Cardiac fibroblast (primary cell): ENCODE measurements at regions not wholly inside any gene's neighbourhood (a gene's known extent, or its start where the extent isn't known, plus 50 kb on each side); places are given as distances from the start of the nearest gene placed in this dataset.

ENCODE experiments used
- DNase-seq, 2 donors: peaks; one replicate each; pipeline versions ENCODE4 v3.0.0 to v3.0.0-alpha.2; 2010; ENCODE audit warnings: low read depth in 2 of 2
- H3K4me3 ChIP-seq, 2 donors: replicated peaks in 1 of 2; 1 replicate in 1 of 2; 2 replicates in 1 of 2; pipeline ENCODE4 v1.5.1; 2011; ENCODE audit warnings: low read depth in 2 of 2, low read length in 2 of 2, mild to moderate bottlenecking in 2 of 2, moderate library complexity in 1 of 2
- TF ChIP-seq, protein P1 (sequence below): IDR thresholded peaks from one replicate; pipeline ENCODE4 v1.5.1; 2011; ENCODE audit warnings: low read depth, mild to moderate bottlenecking, low read length, inconsistent platforms

DNA sequence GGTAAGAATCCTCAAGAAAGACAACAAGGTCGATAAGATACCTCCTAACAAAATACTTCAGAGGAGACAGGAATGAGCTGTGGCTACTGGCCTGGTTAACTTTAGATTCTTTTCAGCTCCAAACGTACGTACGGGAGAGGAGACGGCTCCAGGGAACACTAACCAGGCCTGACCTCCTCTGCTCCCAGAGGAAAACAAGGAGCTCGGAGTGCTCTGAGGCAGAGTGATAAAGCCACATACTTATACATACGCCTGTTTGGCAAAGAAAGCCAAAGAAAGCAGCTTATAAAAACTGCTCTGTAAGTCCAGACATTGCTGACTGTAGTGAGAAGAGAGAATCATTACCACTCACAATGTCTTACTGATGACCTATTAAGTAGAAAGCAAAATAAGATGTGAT is 263.9 kb downstream of the MZT1 start:
- TF ChIP-seq, protein P1, sequence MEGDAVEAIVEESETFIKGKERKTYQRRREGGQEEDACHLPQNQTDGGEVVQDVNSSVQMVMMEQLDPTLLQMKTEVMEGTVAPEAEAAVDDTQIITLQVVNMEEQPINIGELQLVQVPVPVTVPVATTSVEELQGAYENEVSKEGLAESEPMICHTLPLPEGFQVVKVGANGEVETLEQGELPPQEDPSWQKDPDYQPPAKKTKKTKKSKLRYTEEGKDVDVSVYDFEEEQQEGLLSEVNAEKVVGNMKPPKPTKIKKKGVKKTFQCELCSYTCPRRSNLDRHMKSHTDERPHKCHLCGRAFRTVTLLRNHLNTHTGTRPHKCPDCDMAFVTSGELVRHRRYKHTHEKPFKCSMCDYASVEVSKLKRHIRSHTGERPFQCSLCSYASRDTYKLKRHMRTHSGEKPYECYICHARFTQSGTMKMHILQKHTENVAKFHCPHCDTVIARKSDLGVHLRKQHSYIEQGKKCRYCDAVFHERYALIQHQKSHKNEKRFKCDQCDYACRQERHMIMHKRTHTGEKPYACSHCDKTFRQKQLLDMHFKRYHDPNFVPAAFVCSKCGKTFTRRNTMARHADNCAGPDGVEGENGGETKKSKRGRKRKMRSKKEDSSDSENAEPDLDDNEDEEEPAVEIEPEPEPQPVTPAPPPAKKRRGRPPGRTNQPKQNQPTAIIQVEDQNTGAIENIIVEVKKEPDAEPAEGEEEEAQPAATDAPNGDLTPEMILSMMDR = no peak
- no peak overlapping the region for H3K4me3 ChIP-seq
- DNase-seq = peak; percentile 36 to 37

DNA sequence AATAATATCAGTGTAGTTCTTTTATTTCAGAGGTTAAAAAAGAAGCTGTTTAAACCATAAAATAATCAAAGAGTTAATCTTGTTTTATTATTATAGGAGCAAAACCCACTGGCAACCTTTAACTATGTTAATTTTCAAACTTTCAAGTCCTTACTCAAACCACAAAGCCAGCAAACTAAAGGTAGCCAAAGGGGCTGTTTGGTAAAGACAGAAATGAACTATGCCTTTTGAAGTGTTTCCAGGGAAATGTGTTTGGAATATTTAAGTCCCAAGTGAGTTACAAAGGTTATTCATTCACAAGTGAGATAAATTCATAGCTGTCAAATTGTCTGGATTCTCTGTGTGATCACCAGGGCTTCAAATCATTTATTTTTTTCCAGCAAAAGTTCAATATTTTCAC is 264.7 kb downstream of the MZT1 start:
- TF ChIP-seq, protein P1 = no peak
- DNase-seq = no peak
- H3K4me3 ChIP-seq = no peak overlapping the region

DNA sequence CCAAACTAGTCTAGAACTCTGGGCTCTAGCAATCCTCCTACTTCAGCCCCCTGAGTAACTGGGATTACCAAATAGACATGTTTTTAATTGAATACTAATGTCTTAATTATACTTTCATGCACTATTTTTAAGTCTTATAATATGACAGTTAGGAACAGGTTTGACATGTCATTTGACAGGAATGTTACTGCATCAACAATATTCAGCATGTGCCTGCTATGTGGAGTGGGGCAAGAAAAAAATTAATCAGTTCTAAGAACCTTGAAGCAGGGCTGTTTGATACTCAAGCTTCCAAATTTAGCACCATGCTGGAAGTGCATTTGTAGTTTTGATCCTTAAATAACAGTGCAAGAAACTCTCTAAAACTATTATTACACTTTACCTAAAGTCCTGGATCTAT is 265.3 kb downstream of the MZT1 start:
- H3K4me3 ChIP-seq = no peak overlapping the region
- DNase-seq = no peak
- TF ChIP-seq, protein P1 = no peak

DNA sequence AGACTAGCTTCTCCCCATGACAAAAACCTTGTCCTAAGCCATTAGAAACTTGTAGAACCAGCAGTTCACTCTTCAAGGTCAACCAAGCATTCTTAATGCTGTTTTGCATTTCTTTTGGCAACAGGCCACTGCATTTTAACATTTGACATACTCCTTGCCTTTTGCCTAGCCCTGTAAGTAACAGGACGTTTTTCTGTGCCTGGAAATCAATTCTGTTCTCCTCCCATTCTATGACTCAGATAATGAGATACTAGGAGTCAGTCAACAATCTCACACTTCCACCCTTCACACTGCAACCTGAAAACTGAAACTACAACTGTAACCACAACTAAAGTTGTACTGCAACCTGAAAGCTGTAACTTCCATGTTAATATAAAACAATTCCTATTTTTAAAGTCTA is 268.7 kb downstream of the MZT1 start:
- no peak overlapping the region for H3K4me3 ChIP-seq
- peak; percentile 9 to 17 for DNase-seq
- TF ChIP-seq, protein P1 = no peak

DNA sequence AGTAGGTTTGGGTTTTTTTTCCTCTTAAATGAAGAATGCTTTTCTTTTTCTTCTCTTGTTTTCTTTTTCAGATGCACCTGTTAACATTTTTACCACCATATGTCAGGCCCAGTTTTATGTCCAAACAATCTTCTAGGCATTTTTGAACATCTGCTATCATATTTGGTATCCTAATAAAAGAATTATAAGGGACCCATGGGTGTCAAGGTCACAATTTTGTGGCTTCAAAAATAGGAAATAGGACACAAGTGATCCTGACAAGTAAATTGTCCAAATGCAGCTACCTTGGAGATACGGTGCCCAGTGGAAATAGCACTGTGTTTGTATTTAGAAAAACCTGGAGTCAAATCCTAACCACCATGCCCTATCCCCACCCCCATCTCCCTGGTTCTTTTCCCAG is 270.3 kb downstream of the MZT1 start:
- TF ChIP-seq, protein P1 = no peak
- DNase-seq = no peak
- H3K4me3 ChIP-seq = no peak overlapping the region

DNA sequence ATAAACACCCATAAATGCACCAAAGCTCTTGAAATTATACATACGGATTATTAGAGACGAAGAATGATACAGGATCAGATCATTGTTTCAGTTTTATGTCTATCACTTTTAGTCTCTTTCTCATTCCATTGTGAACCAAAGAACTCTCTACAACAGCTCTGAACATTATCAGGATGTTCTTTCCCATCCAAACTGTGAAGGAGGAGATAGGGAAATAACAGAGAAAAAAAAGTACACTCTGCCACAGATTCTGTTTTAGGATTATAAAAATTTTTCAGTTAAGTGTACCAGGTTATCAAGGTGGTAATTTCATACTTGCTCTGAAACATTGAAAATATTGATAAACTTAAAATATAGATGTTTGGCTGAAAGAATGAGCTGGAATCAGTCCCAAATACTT is 270.9 kb downstream of the MZT1 start:
- H3K4me3 ChIP-seq = no peak overlapping the region
- TF ChIP-seq, protein P1 = no peak
- no peak for DNase-seq

DNA sequence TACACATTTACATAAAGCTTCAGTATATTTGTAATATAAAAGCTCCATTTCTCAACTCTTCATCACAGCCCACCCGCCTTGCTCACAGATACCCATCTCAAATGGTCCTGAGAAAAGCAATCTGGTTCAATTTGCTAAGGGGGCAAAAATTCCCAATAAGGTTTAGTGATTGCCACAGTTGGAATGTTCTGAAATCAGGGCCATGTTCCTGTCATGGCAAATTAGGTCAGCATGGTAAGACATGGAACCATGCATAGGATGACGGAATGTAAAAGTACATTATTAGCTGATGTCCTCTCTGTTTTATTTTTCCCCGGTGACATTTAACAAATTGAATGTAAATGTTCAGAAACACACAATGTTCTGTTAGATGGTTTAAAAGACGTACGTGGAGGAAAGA is 274.3 kb downstream of the MZT1 start:
- TF ChIP-seq, protein P1 = no peak
- no peak for DNase-seq
- H3K4me3 ChIP-seq = no peak overlapping the region
